Effector memory CD4-positive, alpha-beta T cell (primary cell): ENCODE measurements at regions not wholly inside any gene's neighbourhood (a gene's known extent, or its start where the extent isn't known, plus 50 kb on each side); places are given as distances from the start of the nearest gene placed in this dataset.
"Not testable (repeated sequence)": the region's sequence is repeated elsewhere in the genome, so short reads cannot be mapped to it uniquely, and the experiment has no call there.

Experiments
- DNase-seq, 3 donors: peaks; one replicate each; pipeline ENCODE4 v3.0.0-alpha.2; 2020
- H3K27ac ChIP-seq: 2 replicates; pipeline ENCODE4 v1.7.0; 2013; ENCODE audit warnings: mild to moderate bottlenecking, low read length, moderate library complexity; ENCODE audit not compliant: insufficient read depth, poor library complexity, severe bottlenecking
- H3K27me3 ChIP-seq: replicated peaks from 2 replicates; pipeline ENCODE4 v1.7.0; 2013; ENCODE audit warnings: mild to moderate bottlenecking, low read length; ENCODE audit not compliant: insufficient read depth, control insufficient read depth, poor library complexity, severe bottlenecking
- H3K36me3 ChIP-seq: 2 replicates; pipeline ENCODE4 v1.7.0; 2013; ENCODE audit warnings: mild to moderate bottlenecking, low read length, moderate library complexity; ENCODE audit not compliant: control insufficient read depth, insufficient read depth
- H3K4me1 ChIP-seq: 2 replicates; pipeline ENCODE4 v1.7.0; 2013; ENCODE audit warnings: low read length, mild to moderate bottlenecking; ENCODE audit not compliant: control insufficient read depth, insufficient read depth, poor library complexity, severe bottlenecking
- H3K4me3 ChIP-seq: 2 replicates; pipeline ENCODE4 v1.7.0; 2013; ENCODE audit warnings: low read length, low read depth, mild to moderate bottlenecking; ENCODE audit not compliant: insufficient read depth, poor library complexity, severe bottlenecking
- H3K9me3 ChIP-seq: 2 replicates; pipeline ENCODE4 v1.7.0; 2013; ENCODE audit warnings: mild to moderate bottlenecking, low read length, moderate library complexity; ENCODE audit not compliant: control insufficient read depth

DNA sequence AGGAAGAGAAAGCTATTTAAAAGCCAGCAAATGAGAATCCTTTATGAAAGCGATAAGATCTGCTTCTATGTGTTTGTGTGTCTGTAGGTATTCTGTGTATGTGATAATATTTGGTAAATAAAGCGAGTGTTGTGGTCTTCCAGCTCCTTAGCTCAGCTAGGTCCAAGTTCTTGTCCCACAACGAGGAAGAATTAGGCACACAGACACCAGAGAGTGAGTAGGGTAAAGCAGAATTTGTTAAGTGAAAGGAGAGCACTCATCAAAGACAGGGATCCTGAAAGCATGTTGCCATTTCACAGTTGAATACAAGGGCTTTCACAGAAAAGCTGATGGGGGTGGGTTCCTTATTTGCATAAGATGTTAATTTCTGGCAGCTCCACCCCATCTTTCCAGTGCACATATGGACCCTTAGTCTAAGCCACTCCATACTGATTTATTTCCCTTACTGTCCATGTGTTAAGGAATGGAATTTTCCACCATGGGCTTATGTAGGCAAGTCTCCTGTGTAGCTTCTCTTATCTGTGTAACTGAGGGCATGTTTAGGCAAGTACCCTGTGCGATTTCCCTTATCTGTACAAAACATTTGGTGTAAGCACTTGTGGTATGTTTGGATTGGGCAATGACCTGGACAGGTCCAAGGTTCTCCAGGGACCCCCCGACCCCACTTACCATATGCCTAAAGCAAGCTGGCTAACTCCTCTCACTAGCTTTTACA lies 165.9 kb upstream of the VIPR2 start:
- no peak for DNase-seq
- H3K4me3 ChIP-seq = no peak overlapping the region
- no peak overlapping the region for H3K27ac ChIP-seq
- no peaks in the 10 kb centered on the region for H3K36me3 ChIP-seq
- H3K9me3 ChIP-seq = no peaks in the 10 kb centered on the region
- no peaks in the 10 kb centered on the region for H3K27me3 ChIP-seq
- no peaks in the 10 kb centered on the region for H3K4me1 ChIP-seq

DNA sequence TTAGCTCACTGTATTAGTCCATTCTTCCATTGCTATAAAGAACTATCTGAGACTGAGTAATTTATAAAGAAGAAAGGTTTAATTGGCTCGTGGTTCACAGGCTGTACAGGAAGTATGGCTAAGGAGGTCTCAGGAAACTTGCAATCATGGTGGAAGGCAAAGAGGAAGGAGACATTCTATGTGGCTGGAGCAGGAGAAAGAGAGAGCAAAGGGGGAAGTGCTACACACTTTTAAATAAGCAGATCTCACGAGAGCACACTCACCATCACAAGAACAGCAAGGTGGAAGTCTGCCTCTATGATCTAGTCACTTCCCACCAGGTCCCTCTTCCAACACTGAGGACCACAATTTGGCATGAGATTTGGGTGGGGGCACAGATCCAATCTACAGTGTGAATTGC lies 164.5 kb upstream of the VIPR2 start:
- H3K4me1 ChIP-seq, H3K27ac ChIP-seq, H3K9me3 ChIP-seq, DNase-seq, H3K36me3 ChIP-seq, H3K27me3 ChIP-seq, H3K4me3 ChIP-seq: not testable (repeated sequence)

DNA sequence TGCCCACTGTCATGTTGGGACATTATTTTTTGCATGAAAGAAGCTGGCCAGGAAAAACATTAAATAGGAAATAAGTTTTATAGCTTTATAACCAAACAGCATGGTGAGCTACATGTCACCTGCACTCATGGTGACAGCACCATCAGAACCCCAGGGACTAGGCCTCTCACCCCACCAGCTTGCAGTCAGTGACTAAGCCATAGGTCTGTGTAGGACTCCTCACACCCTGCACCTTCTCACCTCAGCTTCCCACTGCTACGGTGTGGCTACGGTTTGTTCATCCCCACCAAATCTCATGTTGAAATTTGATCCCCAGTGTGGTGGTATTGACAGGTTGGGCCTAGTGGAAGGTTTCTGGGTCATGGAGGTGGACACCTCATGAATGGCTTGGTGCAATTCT lies 161.3 kb upstream of the VIPR2 start:
- Histone ChIP-seq H3K27ac (no peak overlapping the region), H3K4me3 (no peak overlapping the region), H3K4me1 (no peaks in the 10 kb centered on the region)

DNA sequence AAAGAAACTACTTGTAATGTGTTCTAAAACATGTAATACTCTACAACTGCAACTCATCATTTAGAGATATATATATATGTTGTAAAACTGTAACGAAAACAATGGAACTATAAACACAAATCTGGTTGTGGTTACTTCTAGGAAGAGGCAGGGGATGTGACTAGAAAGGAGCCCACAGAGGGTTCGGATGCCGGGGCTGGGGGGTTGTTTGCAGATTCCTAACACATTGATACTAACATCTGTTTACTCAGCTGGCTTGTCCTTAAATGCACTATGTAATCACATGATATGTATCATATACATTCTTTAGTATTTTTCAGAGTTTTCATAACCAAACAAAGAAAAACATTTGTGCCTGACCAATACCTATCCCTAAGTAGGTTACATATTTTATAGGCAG lies 160.5 kb upstream of the VIPR2 start:
- H3K27ac ChIP-seq, H3K9me3 ChIP-seq, H3K27me3 ChIP-seq, DNase-seq, H3K4me1 ChIP-seq, H3K36me3 ChIP-seq, H3K4me3 ChIP-seq: not testable (repeated sequence)

More for the DNA sequence above, 161.3 kb upstream of the VIPR2 start:
- H3K9me3 ChIP-seq = no peaks in the 10 kb centered on the region
- no peaks in the 10 kb centered on the region for H3K36me3 ChIP-seq
- DNase-seq = no peak
- no peaks in the 10 kb centered on the region for H3K27me3 ChIP-seq

DNA sequence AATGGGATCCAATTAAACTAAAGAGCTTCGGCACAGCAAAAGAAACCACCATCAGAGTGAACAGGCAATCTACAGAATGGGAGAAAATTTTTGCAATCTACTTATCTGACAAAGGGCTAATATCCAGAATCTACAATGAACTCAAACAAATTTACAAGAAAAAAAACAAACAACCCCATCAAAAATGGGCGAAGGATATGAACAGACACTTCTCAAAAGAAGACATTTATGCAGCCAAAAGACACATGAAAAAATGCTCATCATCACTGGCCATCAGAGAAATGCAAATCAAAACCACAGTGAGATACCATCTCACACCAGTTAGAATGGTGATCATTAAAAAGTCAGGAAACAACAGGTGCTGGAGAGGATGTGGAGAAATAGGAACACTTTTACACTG lies 158.8 kb upstream of the VIPR2 start:
- not testable (repeated sequence) for H3K36me3 ChIP-seq, H3K9me3 ChIP-seq, H3K27ac ChIP-seq, H3K4me1 ChIP-seq, H3K4me3 ChIP-seq, H3K27me3 ChIP-seq, DNase-seq

- H3K27me3 ChIP-seq = no peaks in the 10 kb centered on the region
- H3K36me3 ChIP-seq = no peaks in the 10 kb centered on the region
- H3K4me3 ChIP-seq = no peak overlapping the region
- H3K27ac ChIP-seq = no peak overlapping the region
- no peaks in the 10 kb centered on the region for H3K4me1 ChIP-seq
- no peak for DNase-seq
- H3K9me3 ChIP-seq = no peaks in the 10 kb centered on the region
Observed at GRCh38 chr7:159296093-159296681, 151.5 kb upstream of the VIPR2 start.

- H3K4me3 ChIP-seq, H3K36me3 ChIP-seq, DNase-seq, H3K9me3 ChIP-seq, H3K27ac ChIP-seq, H3K27me3 ChIP-seq, H3K4me1 ChIP-seq: not testable (repeated sequence)
Observed at GRCh38 chr7:159286487-159286886, 141.8 kb upstream of the VIPR2 start.

DNA sequence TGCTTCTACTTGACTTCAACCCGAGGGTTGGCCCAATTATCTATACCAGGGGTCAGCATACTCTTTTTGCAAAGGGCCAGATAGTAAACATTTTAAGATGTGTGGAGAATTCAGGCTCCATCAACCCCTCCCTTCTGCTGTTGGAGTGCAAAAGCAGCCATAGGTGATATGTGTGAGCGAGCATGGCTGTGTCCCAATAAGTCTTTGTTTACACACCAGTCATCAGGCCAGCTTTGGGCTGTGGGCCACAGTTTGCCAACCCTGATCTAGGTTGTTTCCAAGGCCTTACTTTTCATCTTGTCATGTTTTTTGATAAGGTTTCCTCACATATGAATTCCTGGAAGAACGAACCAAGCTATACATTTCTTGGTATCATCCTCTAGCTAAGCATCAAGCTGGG lies 136.9 kb upstream of the VIPR2 start:
- H3K4me1 ChIP-seq = no peaks in the 10 kb centered on the region
- no peak for DNase-seq

DNA sequence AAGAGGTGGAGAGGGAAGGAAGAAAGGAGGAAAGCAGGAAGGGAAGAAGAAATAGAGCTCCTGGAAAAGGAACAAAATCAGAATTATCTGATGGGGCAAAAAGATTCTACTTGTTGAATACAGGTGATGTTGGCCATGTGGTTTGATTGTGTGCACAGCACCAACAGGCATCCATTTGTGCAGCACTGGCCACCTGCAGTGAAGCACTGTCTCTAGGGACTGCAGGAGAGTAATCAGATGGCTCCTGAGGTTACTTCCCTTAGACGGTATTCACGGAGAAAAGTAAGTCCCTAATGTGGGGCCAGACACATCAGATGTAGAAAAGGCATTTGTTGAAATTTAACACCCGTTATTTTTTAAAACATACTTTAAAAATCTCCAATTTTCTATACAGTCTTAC lies 135.3 kb upstream of the VIPR2 start:
- no peak for DNase-seq
- H3K4me1 ChIP-seq = no peaks in the 10 kb centered on the region
- no peaks in the 10 kb centered on the region for H3K36me3 ChIP-seq
- H3K4me3 ChIP-seq = no peak overlapping the region
- H3K9me3 ChIP-seq = no peaks in the 10 kb centered on the region
- no peak overlapping the region for H3K27ac ChIP-seq
- H3K27me3 ChIP-seq = no peaks in the 10 kb centered on the region

More for the DNA sequence above, 136.9 kb upstream of the VIPR2 start:
- no peak overlapping the region for H3K4me3 ChIP-seq
- H3K36me3 ChIP-seq = no peaks in the 10 kb centered on the region
- no peak overlapping the region for H3K27ac ChIP-seq
- H3K9me3 ChIP-seq = no peaks in the 10 kb centered on the region
- H3K27me3 ChIP-seq = no peaks in the 10 kb centered on the region

DNA sequence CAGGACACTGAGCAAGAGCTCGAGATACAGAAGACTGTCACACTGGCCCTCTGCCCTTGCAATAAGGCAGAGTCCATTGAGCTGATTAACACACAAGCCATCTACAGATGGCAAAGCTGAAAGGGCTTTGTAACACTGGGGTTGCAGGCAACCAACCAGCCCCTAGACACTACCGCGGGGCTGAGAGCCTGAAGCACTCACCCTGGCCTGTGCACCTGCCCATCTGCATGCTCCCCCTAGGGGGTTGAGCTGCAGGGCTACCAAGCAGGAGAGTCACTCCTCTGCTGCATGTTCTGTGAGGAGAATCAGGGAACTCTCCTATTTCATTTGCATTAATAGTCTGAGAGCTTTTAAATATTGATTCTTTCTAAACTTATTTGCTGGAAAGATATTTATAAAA lies 128.1 kb upstream of the VIPR2 start:
- Histone ChIP-seq H3K36me3 (no peaks in the 10 kb centered on the region), H3K27me3 (no peaks in the 10 kb centered on the region), H3K4me3 (no peak overlapping the region), H3K9me3 (peaks cover 9% of the 10 kb centered on the region), H3K4me1 (no peaks in the 10 kb centered on the region), H3K27ac (no peak overlapping the region)
- no peak for DNase-seq
